CD14-positive monocyte (primary cell): ENCODE measurements at regions not wholly inside any gene's neighbourhood (a gene's known extent, or its start where the extent isn't known, plus 50 kb on each side); places are given as distances from the start of the nearest gene placed in this dataset.

ENCODE experiments used
- DNase-seq, 3 donors: peaks; one replicate each; pipeline ENCODE4 v3.0.0-alpha.2; 2011 to 2022
- H2AFZ ChIP-seq: 2 replicates; pipeline ENCODE4 v1.6.0; 2012; ENCODE audit warnings: mild to moderate bottlenecking, low read depth, low read length, inconsistent platforms; ENCODE audit not compliant: insufficient read depth, poor library complexity, severe bottlenecking
- H3K27ac ChIP-seq, 2 donors: 1 replicate in 1 of 2; 2 replicates in 1 of 2; pipeline ENCODE4 v1.5.1; 2012 to 2013; ENCODE audit warnings: low read length in 2 of 2, control low read depth in 1 of 2, inconsistent platforms in 1 of 2, low read depth in 1 of 2, mild to moderate bottlenecking in 1 of 2
- H3K27me3 ChIP-seq, 2 donors: one replicate each; pipeline versions ENCODE4 v1.6.0 to v1.6.1; 2011 to 2013; ENCODE audit warnings: low read length in 2 of 2; ENCODE audit not compliant: control insufficient read depth in 2 of 2, insufficient read depth in 2 of 2
- H3K36me3 ChIP-seq, 2 donors: replicated peaks in 1 of 2; 1 replicate in 1 of 2; 2 replicates in 1 of 2; pipeline versions ENCODE4 v1.5.1 to v1.6.1; 2012 to 2013; ENCODE audit warnings: low read length in 2 of 2, control low read depth in 1 of 2, inconsistent platforms in 1 of 2, mild to moderate bottlenecking in 1 of 2; ENCODE audit not compliant: insufficient read depth in 2 of 2, control insufficient read depth in 1 of 2
- H3K4me1 ChIP-seq, 2 donors: 1 replicate in 1 of 2; 2 replicates in 1 of 2; pipeline versions ENCODE4 v1.5.1 to v1.6.1; 2012 to 2013; ENCODE audit warnings: low read length in 2 of 2, control low read depth in 1 of 2, inconsistent platforms in 1 of 2, mild to moderate bottlenecking in 1 of 2, moderate library complexity in 1 of 2; ENCODE audit not compliant: insufficient read depth in 2 of 2, control insufficient read depth in 1 of 2
- H3K4me2 ChIP-seq: replicated peaks from 2 replicates; pipeline ENCODE3; 2012; ENCODE audit warnings: low read length, moderate library complexity, mild to moderate bottlenecking; ENCODE audit not compliant: poor library complexity, severe bottlenecking; ENCODE audit errors: extremely low read depth
- H3K4me3 ChIP-seq, 3 experiments: fragments of 200-600 bp in 1 of 3; sonication (generic) in 1 of 3; replicated peaks in 1 of 3; 1 replicate in 2 of 3; 2 replicates in 1 of 3; pipeline ENCODE4 v1.5.1; 2011 to 2013; ENCODE audit warnings: low read length in 3 of 3, mild to moderate bottlenecking in 3 of 3, control low read depth in 2 of 3, low read depth in 2 of 3, inconsistent platforms in 1 of 3, moderate library complexity in 1 of 3
- H3K79me2 ChIP-seq: 2 replicates; pipeline ENCODE4 v1.6.0; 2012; ENCODE audit warnings: mild to moderate bottlenecking, control low read depth, inconsistent platforms, low read length, moderate library complexity; ENCODE audit not compliant: insufficient read depth
- H3K9ac ChIP-seq: 2 replicates; pipeline ENCODE4 v1.6.0; 2017; ENCODE audit warnings: low read length, mild to moderate bottlenecking; ENCODE audit not compliant: insufficient read depth, poor library complexity, severe bottlenecking
- H3K9me3 ChIP-seq, 2 donors: replicated peaks in 1 of 2; 1 replicate in 1 of 2; 2 replicates in 1 of 2; pipeline versions ENCODE4 v1.5.1 to v1.6.1; 2012 to 2013; ENCODE audit warnings: low read length in 2 of 2, control low read depth in 1 of 2; ENCODE audit not compliant: control insufficient read depth in 1 of 2, insufficient read depth in 1 of 2
- H4K20me1 ChIP-seq: 2 replicates; pipeline ENCODE4 v1.6.0; 2012; ENCODE audit warnings: mild to moderate bottlenecking, low read length, control low read depth, moderate library complexity; ENCODE audit not compliant: insufficient read depth
- H3K27ac Mint-ChIP-seq, 7 donors: one replicate each; pipeline ENCODE4 v1.8.0; 2020; ENCODE audit warnings: mild to moderate bottlenecking in 7 of 7, mixed read lengths in 7 of 7, moderate library complexity in 6 of 7, inconsistent platforms in 2 of 7
- H3K27me3 Mint-ChIP-seq, 3 donors: one replicate each; pipeline ENCODE4 v1.8.0; 2021 to 2022; ENCODE audit warnings: low read depth in 3 of 3, mild to moderate bottlenecking in 3 of 3, mixed read lengths in 3 of 3, moderate library complexity in 3 of 3, inconsistent platforms in 1 of 3
- H3K36me3 Mint-ChIP-seq, 2 donors: one replicate each; pipeline ENCODE4 v1.8.0; 2020; ENCODE audit warnings: mixed read lengths in 2 of 2, inconsistent platforms in 1 of 2, mild to moderate bottlenecking in 1 of 2
- H3K4me1 Mint-ChIP-seq: one replicate; pipeline ENCODE4 v1.8.0; 2020; ENCODE audit warnings: mild to moderate bottlenecking, mixed read lengths
- H3K4me3 Mint-ChIP-seq, 2 donors: one replicate each; pipeline ENCODE4 v1.8.0; 2020; ENCODE audit warnings: mild to moderate bottlenecking in 2 of 2, mixed read lengths in 2 of 2, moderate library complexity in 1 of 2
- H3K9me3 Mint-ChIP-seq, 7 donors: one replicate each; pipeline ENCODE4 v1.8.0; 2020 to 2022; ENCODE audit warnings: mixed read lengths in 7 of 7, mild to moderate bottlenecking in 6 of 7, moderate library complexity in 6 of 7, inconsistent platforms in 2 of 7
- CTCF ChIP-seq: fragments of 200-600 bp; IDR thresholded peaks from one replicate; pipeline ENCODE4 v1.8.0; 2022; ENCODE audit warnings: antibody characterized with exemption, mild to moderate bottlenecking
- WGBS: methylation state at CpG from one replicate; pipeline ENCODE4 v1.1.5; 2013; ENCODE audit warnings: missing lambda C conversion rate; ENCODE audit not compliant: insufficient coverage; 5-methylcytosine and 5-hydroxymethylcytosine counted together
- intact Hi-C, 2 donors: fragments of 100-400 bp; cut with micrococcal nuclease; formaldehyde crosslinking; loops; one replicate each; pipeline versions ENCODE4 v1.15.0 to v1.15.1; 2023

- Mint-ChIP-seq H3K36me3 (no peaks in the 10 kb centered on the region), H3K27ac (no peak overlapping the region), H3K4me3 (no peak overlapping the region), H3K27me3 (peaks cover 0 to 2% (median 0%) of the 10 kb centered on the region in 3 donors), H3K9me3 (peaks cover 0 to 3% (median 0%) of the 10 kb centered on the region in 7 donors), H3K4me1 (no peaks in the 10 kb centered on the region)
- H3K36me3 ChIP-seq = no peaks in the 10 kb centered on the region
- 80% methylated on average over 1 of the region's 2 CpGs for WGBS
- no peaks in the 10 kb centered on the region for H3K4me1 ChIP-seq
- no peak for TF ChIP-seq CTCF
- no peak overlapping the region for H3K4me2 ChIP-seq
- no peak for DNase-seq
- no peaks in the 10 kb centered on the region for H3K9me3 ChIP-seq
- no peak overlapping the region for H2AFZ ChIP-seq
- no peak overlapping the region for H3K27ac ChIP-seq
- H3K79me2 ChIP-seq = no peaks in the 10 kb centered on the region
- intact Hi-C loops = no loop called here
- H4K20me1 ChIP-seq = no peaks in the 10 kb centered on the region
- no peak overlapping the region for H3K9ac ChIP-seq
- H3K4me3 ChIP-seq = no peak overlapping the region
- H3K27me3 ChIP-seq = no peaks in the 10 kb centered on the region
Measured at GRCh38 chr1:90434460-90434859, 282.6 kb downstream of the BARHL2 start.

DNA sequence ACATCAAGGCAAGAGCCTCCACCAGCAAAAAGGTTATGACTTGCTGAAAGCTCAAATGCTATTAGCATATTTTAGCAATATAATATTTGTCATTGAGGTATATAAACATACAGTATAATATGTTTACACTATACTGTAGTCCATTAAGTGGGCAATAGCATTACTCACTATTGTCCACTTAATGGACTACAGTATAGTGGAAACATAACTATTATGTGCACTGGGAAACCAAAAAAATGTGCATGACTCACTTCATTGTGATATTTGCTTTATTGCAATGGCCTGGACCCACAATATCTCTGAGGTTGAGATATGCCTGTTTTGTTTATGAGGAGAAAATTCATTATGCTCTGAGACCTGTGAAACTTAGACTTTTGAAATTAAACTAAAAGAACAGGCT lies 300.0 kb downstream of the BARHL2 start:
- H3K27ac ChIP-seq = no peak overlapping the region
- H3K27me3 Mint-ChIP-seq = peaks cover 0 to 1% (median 0%) of the 10 kb centered on the region in 3 donors
- no peaks in the 10 kb centered on the region for H4K20me1 ChIP-seq
- H3K4me3 Mint-ChIP-seq = no peak overlapping the region
- peaks cover 4 to 11% (median 7%) of the 10 kb centered on the region in 7 donors for H3K9me3 Mint-ChIP-seq
- no peak for TF ChIP-seq CTCF
- no peaks in the 10 kb centered on the region for H3K36me3 Mint-ChIP-seq
- no peaks in the 10 kb centered on the region for H3K4me1 ChIP-seq
- intact Hi-C loops = no loop called here
- no peak overlapping the region for H3K4me2 ChIP-seq
- no peak overlapping the region for H3K9ac ChIP-seq
- H3K27me3 ChIP-seq = no peaks in the 10 kb centered on the region
- H3K79me2 ChIP-seq = no peaks in the 10 kb centered on the region
- DNase-seq = no peak
- H2AFZ ChIP-seq = no peak overlapping the region
- no peaks in the 10 kb centered on the region for H3K36me3 ChIP-seq
- no peak overlapping the region for H3K4me3 ChIP-seq
- no peak overlapping the region for H3K27ac Mint-ChIP-seq
- H3K9me3 ChIP-seq = peaks cover 5 to 13% of the 10 kb centered on the region in 2 donors
- H3K4me1 Mint-ChIP-seq = no peaks in the 10 kb centered on the region
